ENCODE measurements at regions not wholly inside any gene's neighbourhood (a gene's known extent, or its start where the extent isn't known, plus 50 kb on each side); places are given as distances from the start of the nearest gene placed in this dataset.

- dilution Hi-C loops (cut with MboI; ENCODE audit: extremely low pct_ligation_motif_present, low sequenced_read_pairs) = no loop called here
- intact Hi-C loops (cut with micrococcal nuclease) = no loop called here
- POLR2A ChIA-PET = no interaction called here
These were observed 179.1 kb downstream of the KCNA5 start for GRCh38 chr12:5222729-5223128.

More at GRCh38 chr12:5222729-5223128, 179.1 kb downstream of the KCNA5 start:
- BruUV-seq (replicated peaks) = no TSS peak
- Histone ChIP-seq H3K4me2 (ENCODE audit: insufficient read depth, low read length) (no peak overlapping the region), H3K9me3 (replicated peaks; ENCODE audit: control insufficient read depth, insufficient read depth, low read length) (no peaks in the 10 kb centered on the region), H2AFZ (ENCODE audit: low read depth, low read length) (no peak overlapping the region), H3K36me3 (ENCODE audit: control insufficient read depth in 2 of 2, extremely low read depth in 1 of 2, insufficient read depth in 2 of 2, low read length in 2 of 2) (no peaks in the 10 kb centered on the region), H3K9me1 (replicated peaks; ENCODE audit: control insufficient read depth, extremely low read depth, insufficient read depth, low read length) (no peaks in the 10 kb centered on the region), H3K79me2 (ENCODE audit: control insufficient read depth, insufficient read depth, low read length) (no peaks in the 10 kb centered on the region), H4K20me1 (replicated peaks; ENCODE audit: control insufficient read depth, extremely low read depth, insufficient read depth, low read length) (no peaks in the 10 kb centered on the region), H3K4me1 (ENCODE audit: control insufficient read depth, extremely low read depth, insufficient read depth, low read length) (no peaks in the 10 kb centered on the region), H3K4me3 (replicated peaks in 1 of 3; ENCODE audit: insufficient read depth in 1 of 3, low read depth in 1 of 3, low read length in 3 of 3) (no peak overlapping the region), H3K27me3 (ENCODE audit: control insufficient read depth in 2 of 2, insufficient read depth in 2 of 2, low read length in 2 of 2) (no peaks in the 10 kb centered on the region), H3K27ac (ENCODE audit: insufficient read depth, low read depth, low read length) (no peak overlapping the region), H3K9ac (replicated peaks; ENCODE audit: extremely low read depth, insufficient read depth, low read length) (no peak overlapping the region)
- CTCF ChIA-PET = no interaction called here
- TF ChIP-seq MYC (IDR thresholded peaks at IDR 0.05; ENCODE audit: low read depth, low read length) (no peak), POLR2AphosphoS5 (IDR thresholded peaks at IDR 0.05; ENCODE audit: insufficient read depth, low read depth, low read length) (no peak), POLR2A (IDR thresholded peaks at IDR 0.05; ENCODE audit: low read depth, low read length) (no peak), JUN (IDR thresholded peaks at IDR 0.05; ENCODE audit: borderline replicate concordance, insufficient read depth, insufficient read length, low read depth) (no peak), FOS (IDR thresholded peaks at IDR 0.05; ENCODE audit: borderline replicate concordance, insufficient read depth, low read length) (no peak), GATA2 (IDR thresholded peaks at IDR 0.05; ENCODE audit: insufficient read depth, insufficient read length, low read depth, low read length) (no peak), EZH2 (IDR thresholded peaks at IDR 0.05; ENCODE audit: borderline replicate concordance, low read depth, low read length, severe bottlenecking) (no peak)
- TF ChIP-seq, protein P1, sequence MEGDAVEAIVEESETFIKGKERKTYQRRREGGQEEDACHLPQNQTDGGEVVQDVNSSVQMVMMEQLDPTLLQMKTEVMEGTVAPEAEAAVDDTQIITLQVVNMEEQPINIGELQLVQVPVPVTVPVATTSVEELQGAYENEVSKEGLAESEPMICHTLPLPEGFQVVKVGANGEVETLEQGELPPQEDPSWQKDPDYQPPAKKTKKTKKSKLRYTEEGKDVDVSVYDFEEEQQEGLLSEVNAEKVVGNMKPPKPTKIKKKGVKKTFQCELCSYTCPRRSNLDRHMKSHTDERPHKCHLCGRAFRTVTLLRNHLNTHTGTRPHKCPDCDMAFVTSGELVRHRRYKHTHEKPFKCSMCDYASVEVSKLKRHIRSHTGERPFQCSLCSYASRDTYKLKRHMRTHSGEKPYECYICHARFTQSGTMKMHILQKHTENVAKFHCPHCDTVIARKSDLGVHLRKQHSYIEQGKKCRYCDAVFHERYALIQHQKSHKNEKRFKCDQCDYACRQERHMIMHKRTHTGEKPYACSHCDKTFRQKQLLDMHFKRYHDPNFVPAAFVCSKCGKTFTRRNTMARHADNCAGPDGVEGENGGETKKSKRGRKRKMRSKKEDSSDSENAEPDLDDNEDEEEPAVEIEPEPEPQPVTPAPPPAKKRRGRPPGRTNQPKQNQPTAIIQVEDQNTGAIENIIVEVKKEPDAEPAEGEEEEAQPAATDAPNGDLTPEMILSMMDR (IDR thresholded peaks at IDR 0.05; ENCODE audit: extremely low read depth in 1 of 2, insufficient read depth in 1 of 2, low read depth in 1 of 2, low read length in 2 of 2) = no peak
- TF ChIP-seq, protein P2, sequence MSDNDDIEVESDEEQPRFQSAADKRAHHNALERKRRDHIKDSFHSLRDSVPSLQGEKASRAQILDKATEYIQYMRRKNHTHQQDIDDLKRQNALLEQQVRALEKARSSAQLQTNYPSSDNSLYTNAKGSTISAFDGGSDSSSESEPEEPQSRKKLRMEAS (IDR thresholded peaks at IDR 0.05; ENCODE audit: insufficient read depth, insufficient read length) = no peak
- DNase-seq (ENCODE audit: low read depth, low spot score) = no peak
- FAIRE-seq = no peak

Measured in endothelial cell of umbilical vein (primary cell).